GM20431 (cell line): ENCODE measurements at regions not wholly inside any gene's neighbourhood (a gene's known extent, or its start where the extent isn't known, plus 50 kb on each side); places are given as distances from the start of the nearest gene placed in this dataset.

Experiments used
- in situ Hi-C: fragments of 300-500 bp; cut with MseI, MboI; formaldehyde crosslinking; loops from one replicate; pipeline ENCODE4 v1.15.0; 2020; ENCODE audit warnings: low sequenced_read_pairs; ENCODE audit not compliant: unreplicated experiment

DNA sequence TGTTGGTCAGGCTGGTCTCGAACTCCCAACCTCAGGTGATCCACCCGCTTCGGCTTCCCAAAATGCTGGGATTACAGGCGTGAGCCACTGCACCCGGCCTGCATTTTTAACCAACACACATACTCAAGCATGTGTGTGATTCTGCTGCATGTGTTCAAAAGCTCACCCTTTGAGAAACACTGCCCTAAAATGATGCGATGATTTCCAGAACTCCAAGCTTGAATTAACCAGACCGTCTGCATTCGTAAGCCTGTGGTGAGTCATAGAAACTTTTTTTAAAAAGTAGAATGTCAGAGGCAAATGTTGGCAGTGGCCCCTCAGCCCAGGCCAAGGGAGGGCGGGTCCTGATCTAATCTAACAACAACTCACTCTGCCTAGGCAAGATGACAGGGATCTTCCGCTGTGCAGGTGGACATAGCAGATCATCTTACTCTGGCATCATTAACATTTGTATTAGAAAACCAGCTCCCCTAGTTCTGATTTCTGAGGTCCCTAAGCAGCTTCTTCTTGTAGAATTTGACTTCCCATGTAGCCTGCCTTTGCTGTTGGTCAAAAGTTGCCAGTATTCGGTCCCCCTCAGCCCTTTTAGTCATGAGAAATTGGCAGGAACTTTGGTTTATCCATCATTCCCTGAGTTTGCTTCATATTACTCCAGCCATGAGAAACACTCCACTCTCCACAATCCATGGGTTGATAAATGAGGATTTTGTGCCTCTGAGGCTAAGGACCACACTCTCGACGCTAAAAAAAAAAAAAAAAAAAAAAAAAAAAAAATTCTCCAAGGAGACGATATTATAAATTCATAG is 190.4 kb downstream of the SKIDA1 start:
- in situ Hi-C loops: no loop called here

GRCh38 chr10:21330628-21331020 is 194.9 kb downstream of the SKIDA1 start:
- in situ Hi-C loops: no loop called here

- in situ Hi-C loops: no loop called here
Measured at GRCh38 chr10:21329995-21330627, 195.4 kb downstream of the SKIDA1 start.

GRCh38 chr10:21327289-21327993 is 198.0 kb downstream of the SKIDA1 start:
- in situ Hi-C loops: no loop called here

- in situ Hi-C loops: no loop called here
Measured at GRCh38 chr10:21326594-21327288, 198.7 kb downstream of the SKIDA1 start.

DNA sequence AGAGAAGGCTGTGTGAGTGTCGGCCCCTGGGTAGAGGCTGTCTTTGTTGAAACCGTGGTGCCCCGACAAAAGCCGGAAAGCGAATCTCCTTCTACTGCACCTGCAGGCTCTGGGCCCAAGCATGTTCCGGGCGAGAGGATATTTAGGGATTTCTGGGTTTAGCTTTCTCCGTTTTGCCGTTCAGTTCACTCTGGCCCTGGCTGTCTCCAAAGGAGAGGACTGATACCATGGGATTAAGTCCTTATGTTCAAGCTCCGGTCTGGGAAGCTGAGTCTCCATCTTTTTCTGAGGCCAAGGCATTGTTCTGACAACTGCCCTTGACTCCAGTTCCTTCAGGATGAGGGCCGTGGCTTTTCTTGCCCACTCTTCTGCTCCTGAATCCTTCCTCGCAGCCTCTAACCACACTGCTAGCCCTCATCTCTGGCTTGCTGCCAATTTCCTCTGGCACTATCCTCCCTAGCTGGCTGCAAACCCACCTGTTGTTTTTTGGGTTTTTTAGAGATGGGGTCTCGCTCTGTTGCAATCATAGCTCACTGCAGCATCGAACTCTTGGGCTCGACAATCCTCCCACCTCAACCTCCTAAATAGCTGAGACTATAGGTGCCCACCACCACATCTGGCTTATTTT is 206.8 kb downstream of the SKIDA1 start:
- in situ Hi-C loops: no loop called here

- in situ Hi-C loops: no loop called here
Measured at GRCh38 chr10:21317902-21318301, 207.6 kb downstream of the SKIDA1 start.

- in situ Hi-C loops: no loop called here
Measured at GRCh38 chr10:21315645-21316220, 209.7 kb downstream of the SKIDA1 start.

- in situ Hi-C loops: no loop called here
Measured at GRCh38 chr10:21314906-21315644, 210.4 kb downstream of the SKIDA1 start.

- in situ Hi-C loops: no loop called here
Measured at GRCh38 chr10:21314111-21314626, 211.3 kb downstream of the SKIDA1 start.

DNA sequence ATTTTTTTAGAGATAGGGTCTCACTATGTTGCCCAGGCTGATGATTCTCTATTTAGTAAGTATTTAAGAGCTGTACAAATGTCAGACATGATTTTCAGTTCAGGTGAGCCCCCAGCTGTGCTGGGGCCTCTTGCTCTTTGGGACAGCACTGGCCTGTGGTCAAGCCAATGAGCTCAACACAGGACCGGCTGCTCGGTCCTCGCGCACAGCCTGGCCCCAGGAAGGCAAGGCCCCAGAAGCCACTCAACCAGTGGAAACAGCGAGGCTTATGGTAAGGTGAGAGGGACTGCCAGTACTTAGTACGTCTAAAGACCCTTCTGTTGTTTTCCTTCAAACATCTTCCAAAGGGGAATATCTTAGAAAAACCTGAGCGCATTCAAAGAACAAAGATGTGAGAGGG is 211.8 kb downstream of the SKIDA1 start:
- in situ Hi-C loops: no loop called here

DNA sequence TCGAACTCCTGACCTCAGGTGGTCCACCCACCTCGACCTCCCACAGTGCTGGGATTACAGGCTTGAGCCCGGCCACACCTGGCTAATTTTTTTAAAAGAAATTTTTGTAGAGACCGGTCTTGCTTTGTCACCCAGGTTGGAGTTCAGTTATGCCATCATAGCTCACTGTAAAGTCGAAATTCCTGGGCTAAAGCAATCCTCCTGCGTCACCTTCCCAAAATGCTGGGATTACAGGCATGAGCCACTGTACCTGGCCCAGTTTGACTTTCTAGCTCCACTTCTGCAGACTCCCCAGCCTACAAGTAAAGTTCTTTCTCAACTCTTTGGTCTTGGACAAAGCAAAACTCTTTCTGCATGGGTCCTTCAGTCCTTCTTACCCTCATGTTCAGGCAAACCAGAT is 214.1 kb downstream of the SKIDA1 start:
- in situ Hi-C loops: no loop called here

GRCh38 chr10:21309427-21309826 is 216.1 kb downstream of the SKIDA1 start:
- in situ Hi-C loops: no loop called here

DNA sequence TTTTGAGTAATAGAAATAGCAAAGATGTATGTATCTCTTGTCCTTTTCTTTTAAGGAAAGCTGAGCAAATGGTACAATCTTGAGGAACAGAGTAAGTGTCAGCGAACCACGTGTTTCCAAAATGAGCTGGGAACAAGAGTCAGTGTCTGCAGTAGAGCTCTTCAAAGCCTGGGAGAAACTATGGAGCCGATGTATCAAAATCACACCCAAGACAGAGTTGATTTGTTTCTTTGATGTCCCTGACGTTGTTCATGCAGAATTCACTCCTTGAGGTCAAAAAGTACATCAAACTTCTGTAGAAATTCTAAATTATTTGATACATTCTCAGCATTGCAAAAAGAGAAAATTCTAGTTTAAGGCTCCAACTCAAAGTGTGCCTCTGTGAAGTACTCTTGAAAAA is 216.5 kb downstream of the SKIDA1 start:
- in situ Hi-C loops: no loop called here

DNA sequence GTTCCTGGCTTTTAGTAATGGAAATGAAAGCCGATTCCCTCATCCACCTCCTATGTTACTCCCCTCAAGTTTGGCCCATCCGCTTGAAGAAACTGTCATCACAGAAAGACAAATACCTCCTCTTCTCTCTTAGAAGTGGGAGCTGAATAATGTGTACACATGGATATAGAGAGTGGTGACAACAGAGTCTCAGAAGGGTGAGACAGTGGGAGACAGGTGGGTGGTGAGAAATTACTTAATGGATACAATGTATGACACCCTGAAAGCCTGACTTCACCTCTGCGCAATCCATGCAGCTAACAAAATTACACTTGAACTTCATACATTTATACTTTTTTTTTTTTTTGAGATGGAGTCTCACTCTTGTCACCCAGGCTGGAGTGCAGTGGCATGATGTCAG is 217.5 kb downstream of the SKIDA1 start:
- in situ Hi-C loops: no loop called here

GRCh38 chr10:21304608-21305007 is 220.9 kb downstream of the SKIDA1 start:
- in situ Hi-C loops: no loop called here

GRCh38 chr10:21304198-21304597 is 221.3 kb downstream of the SKIDA1 start:
- in situ Hi-C loops: no loop called here

DNA sequence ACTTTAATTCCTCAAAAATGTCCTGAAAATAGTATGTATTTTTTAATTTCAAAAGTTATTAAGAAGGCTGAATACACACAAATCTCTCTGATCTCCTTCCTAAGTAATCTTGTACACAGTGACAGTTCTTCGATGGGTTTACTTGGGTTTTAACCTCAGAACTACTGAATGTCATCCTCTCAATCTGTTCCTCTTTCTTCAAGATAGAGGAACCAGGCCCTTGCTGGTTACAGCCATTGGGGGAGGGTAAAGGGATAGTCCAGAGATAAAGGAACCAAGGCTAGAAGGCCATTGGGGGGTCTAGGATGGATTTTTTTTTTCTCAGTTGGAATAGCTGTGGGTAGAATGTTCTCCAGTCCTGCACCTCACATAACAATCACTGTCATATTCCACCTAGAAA is 224.9 kb downstream of the SKIDA1 start:
- in situ Hi-C loops: no loop called here

- in situ Hi-C loops: no loop called here
Measured at GRCh38 chr10:21299330-21299729, 226.2 kb downstream of the SKIDA1 start.
